ENCODE measurements at regions not wholly inside any gene's neighbourhood (a gene's known extent, or its start where the extent isn't known, plus 50 kb on each side); places are given as distances from the start of the nearest gene placed in this dataset.

GRCh38 chr1:17948594-17948993, 159.0 kb upstream of the IGSF21 start:
- no peak overlapping the region for H3K4me3 ChIP-seq (ENCODE audit: low read length, poor library complexity, severe bottlenecking)
- no peak overlapping the region for H2AFZ ChIP-seq (ENCODE audit: low read length)
- no peaks in the 10 kb centered on the region for H3K4me1 ChIP-seq (ENCODE audit: insufficient read depth, low read length, poor library complexity, severe bottlenecking)
- H3F3A ChIP-seq (ENCODE audit: low read depth) = no peaks in the 10 kb centered on the region
- H3K9ac ChIP-seq (ENCODE audit: low read depth, low read length, poor library complexity, severe bottlenecking) = no peak overlapping the region
- TF ChIP-seq CTCF (conservative IDR thresholded peaks at IDR 0.05; ENCODE audit: low read length) (no peak), EZH2phosphoT487 (IDR thresholded peaks at IDR 0.05; ENCODE audit: borderline replicate concordance) (no peak)
- H3K27me3 ChIP-seq (ENCODE audit: insufficient read depth, low read length, poor library complexity, severe bottlenecking) = no peaks in the 10 kb centered on the region
- H3K9me2 ChIP-seq (replicated peaks; ENCODE audit: low read depth, low read length) = no peaks in the 10 kb centered on the region
- H3K36me3 ChIP-seq (ENCODE audit: insufficient read depth, low read length) = no peaks in the 10 kb centered on the region
- H4K20me1 ChIP-seq (ENCODE audit: insufficient read depth, low read length, poor library complexity, severe bottlenecking) = no peaks in the 10 kb centered on the region
- H3K9me3 ChIP-seq (ENCODE audit: insufficient read depth, low read depth, low read length) = no peaks in the 10 kb centered on the region
- no peaks in the 10 kb centered on the region for H3K79me2 ChIP-seq (ENCODE audit: insufficient read depth, low read length)
- no peak overlapping the region for H3K4me2 ChIP-seq (ENCODE audit: low read depth, low read length, poor library complexity, severe bottlenecking)

- Histone ChIP-seq H3K79me2 (ENCODE audit: insufficient read depth, low read length) (no peaks in the 10 kb centered on the region), H3K4me3 (ENCODE audit: low read length, poor library complexity, severe bottlenecking) (no peak overlapping the region), H2AFZ (ENCODE audit: low read length) (no peak overlapping the region), H3K9ac (ENCODE audit: low read depth, low read length, poor library complexity, severe bottlenecking) (no peak overlapping the region), H4K20me1 (ENCODE audit: insufficient read depth, low read length, poor library complexity, severe bottlenecking) (no peaks in the 10 kb centered on the region), H3K4me2 (ENCODE audit: low read depth, low read length, poor library complexity, severe bottlenecking) (no peak overlapping the region), H3K36me3 (ENCODE audit: insufficient read depth, low read length) (no peaks in the 10 kb centered on the region), H3K4me1 (ENCODE audit: insufficient read depth, low read length, poor library complexity, severe bottlenecking) (no peaks in the 10 kb centered on the region), H3F3A (ENCODE audit: low read depth) (no peaks in the 10 kb centered on the region), H3K9me2 (replicated peaks; ENCODE audit: low read depth, low read length) (no peaks in the 10 kb centered on the region), H3K27me3 (ENCODE audit: insufficient read depth, low read length, poor library complexity, severe bottlenecking) (no peaks in the 10 kb centered on the region), H3K9me3 (ENCODE audit: insufficient read depth, low read depth, low read length) (no peaks in the 10 kb centered on the region)
- TF ChIP-seq EZH2phosphoT487 (IDR thresholded peaks at IDR 0.05; ENCODE audit: borderline replicate concordance) (no peak), CTCF (conservative IDR thresholded peaks at IDR 0.05; ENCODE audit: low read length) (no peak)
These were observed 158.1 kb upstream of the IGSF21 start for GRCh38 chr1:17949511-17949910.

GRCh38 chr1:17950728-17951127, 156.9 kb upstream of the IGSF21 start:
- Histone ChIP-seq H3K27me3 (ENCODE audit: insufficient read depth, low read length, poor library complexity, severe bottlenecking) (no peaks in the 10 kb centered on the region), H3K4me2 (ENCODE audit: low read depth, low read length, poor library complexity, severe bottlenecking) (no peak overlapping the region), H4K20me1 (ENCODE audit: insufficient read depth, low read length, poor library complexity, severe bottlenecking) (no peaks in the 10 kb centered on the region), H3F3A (ENCODE audit: low read depth) (no peaks in the 10 kb centered on the region), H3K4me3 (ENCODE audit: low read length, poor library complexity, severe bottlenecking) (no peak overlapping the region), H3K9ac (ENCODE audit: low read depth, low read length, poor library complexity, severe bottlenecking) (no peak overlapping the region), H3K4me1 (ENCODE audit: insufficient read depth, low read length, poor library complexity, severe bottlenecking) (no peaks in the 10 kb centered on the region), H3K9me3 (ENCODE audit: insufficient read depth, low read depth, low read length) (no peaks in the 10 kb centered on the region), H3K79me2 (ENCODE audit: insufficient read depth, low read length) (no peaks in the 10 kb centered on the region), H2AFZ (ENCODE audit: low read length) (no peak overlapping the region), H3K9me2 (replicated peaks; ENCODE audit: low read depth, low read length) (no peaks in the 10 kb centered on the region), H3K36me3 (ENCODE audit: insufficient read depth, low read length) (no peaks in the 10 kb centered on the region)
- no peak for TF ChIP-seq EZH2phosphoT487 (IDR thresholded peaks at IDR 0.05; ENCODE audit: borderline replicate concordance)
- no peak for TF ChIP-seq CTCF (conservative IDR thresholded peaks at IDR 0.05; ENCODE audit: low read length)
